ENCODE measurements at regions not wholly inside any gene's neighbourhood (a gene's known extent, or its start where the extent isn't known, plus 50 kb on each side); places are given as distances from the start of the nearest gene placed in this dataset.

- FAIRE-seq: no peak
- 79 to 97% (median 93%) methylated on average over 7 of the region's 7 CpGs for WGBS, 3 donors
These were observed 98.0 kb upstream of the NR3C1 start for GRCh38 chr5:143501310-143502044.

GRCh38 chr5:143499480-143500114 lies 96.1 kb upstream of the NR3C1 start:
- Histone ChIP-seq H3K4me1 (ENCODE audit: control insufficient read depth in 3 of 3, insufficient read depth in 2 of 3, low read depth in 1 of 3, low read length in 2 of 3) (peaks cover 0 to 5% (median 0%) of the 10 kb centered on the region in 3 donors), H3K27ac (ENCODE audit: low read depth in 1 of 3, low read length in 2 of 3) (no peak overlapping the region), H3K4me3 (ENCODE audit: low read depth in 1 of 3, low read length in 3 of 3) (no peak overlapping the region), H3K9me3 (ENCODE audit: control insufficient read depth in 2 of 2, insufficient read depth in 1 of 2, low read depth in 1 of 2, low read length in 1 of 2) (no peaks in the 10 kb centered on the region), H3K36me3 (ENCODE audit: control insufficient read depth in 3 of 3, insufficient read depth in 2 of 3, low read depth in 1 of 3, low read length in 3 of 3) (no peaks in the 10 kb centered on the region), H3K27me3 (ENCODE audit: control insufficient read depth in 3 of 3, insufficient read depth in 3 of 3, low read length in 3 of 3) (no peaks in the 10 kb centered on the region)
- FAIRE-seq (no peak), DNase-seq (no peak)
- WGBS, 3 donors: 81 to 84% (median 82%) methylated on average over 2 of the region's 2 CpGs

More at GRCh38 chr5:143501310-143502044, 98.0 kb upstream of the NR3C1 start:
- Histone ChIP-seq H3K27me3 (ENCODE audit: control insufficient read depth in 3 of 3, insufficient read depth in 3 of 3, low read length in 3 of 3) (no peaks in the 10 kb centered on the region), H3K27ac (ENCODE audit: low read depth in 1 of 3, low read length in 2 of 3) (no peak overlapping the region), H3K36me3 (ENCODE audit: control insufficient read depth in 3 of 3, insufficient read depth in 2 of 3, low read depth in 1 of 3, low read length in 3 of 3) (no peaks in the 10 kb centered on the region), H3K4me1 (ENCODE audit: control insufficient read depth in 3 of 3, insufficient read depth in 2 of 3, low read depth in 1 of 3, low read length in 2 of 3) (peaks cover 0 to 7% (median 0%) of the 10 kb centered on the region in 3 donors), H3K9me3 (ENCODE audit: control insufficient read depth in 2 of 2, insufficient read depth in 1 of 2, low read depth in 1 of 2, low read length in 1 of 2) (peaks cover 0 to 4% of the 10 kb centered on the region in 2 donors), H3K4me3 (ENCODE audit: low read depth in 1 of 3, low read length in 3 of 3) (no peak overlapping the region)
- no peak for DNase-seq

- no peaks in the 10 kb centered on the region for H3K9me3 ChIP-seq (ENCODE audit: control insufficient read depth in 2 of 2, insufficient read depth in 1 of 2, low read depth in 1 of 2, low read length in 1 of 2)
- DNase-seq (no peak), FAIRE-seq (no peak)
- H3K27ac ChIP-seq (ENCODE audit: low read depth in 1 of 3, low read length in 2 of 3): no peak overlapping the region
- H3K36me3 ChIP-seq (ENCODE audit: control insufficient read depth in 3 of 3, insufficient read depth in 2 of 3, low read depth in 1 of 3, low read length in 3 of 3): no peaks in the 10 kb centered on the region
- H3K4me1 ChIP-seq (ENCODE audit: control insufficient read depth in 3 of 3, insufficient read depth in 2 of 3, low read depth in 1 of 3, low read length in 2 of 3): peaks cover 0 to 8% (median 0%) of the 10 kb centered on the region in 3 donors
- no peak overlapping the region for H3K4me3 ChIP-seq (ENCODE audit: low read depth in 1 of 3, low read length in 3 of 3)
- H3K27me3 ChIP-seq (ENCODE audit: control insufficient read depth in 3 of 3, insufficient read depth in 3 of 3, low read length in 3 of 3): no peaks in the 10 kb centered on the region
These were observed 95.3 kb upstream of the NR3C1 start for GRCh38 chr5:143498821-143499220.

GRCh38 chr5:143497749-143498148 lies 94.3 kb upstream of the NR3C1 start:
- H3K9me3 ChIP-seq (ENCODE audit: control insufficient read depth in 2 of 2, insufficient read depth in 1 of 2, low read depth in 1 of 2, low read length in 1 of 2): no peaks in the 10 kb centered on the region
- DNase-seq: no peak
- H3K36me3 ChIP-seq (ENCODE audit: control insufficient read depth in 3 of 3, insufficient read depth in 2 of 3, low read depth in 1 of 3, low read length in 3 of 3): no peaks in the 10 kb centered on the region
- H3K27me3 ChIP-seq (ENCODE audit: control insufficient read depth in 3 of 3, insufficient read depth in 3 of 3, low read length in 3 of 3): no peaks in the 10 kb centered on the region
- peaks cover 0 to 8% (median 0%) of the 10 kb centered on the region in 3 donors for H3K4me1 ChIP-seq (ENCODE audit: control insufficient read depth in 3 of 3, insufficient read depth in 2 of 3, low read depth in 1 of 3, low read length in 2 of 3)
- no peak for FAIRE-seq
- no peak overlapping the region for H3K4me3 ChIP-seq (ENCODE audit: low read depth in 1 of 3, low read length in 3 of 3)
- H3K27ac ChIP-seq (ENCODE audit: low read depth in 1 of 3, low read length in 2 of 3): no peak overlapping the region

- 88 to 97% (median 97%) methylated on average over 2 of the region's 2 CpGs for WGBS, 3 donors
- no peak for FAIRE-seq
These were observed 93.5 kb upstream of the NR3C1 start for GRCh38 chr5:143496943-143497342.

GRCh38 chr5:143495821-143496275 lies 92.4 kb upstream of the NR3C1 start:
- 32 to 39% (median 39%) methylated on average over 2 of the region's 2 CpGs for whole genome bisulfite sequencing, 3 donors
- no peaks in the 10 kb centered on the region for H3K9me3 ChIP-seq (ENCODE audit: control insufficient read depth in 2 of 2, insufficient read depth in 1 of 2, low read depth in 1 of 2, low read length in 1 of 2)
- H3K4me1 ChIP-seq (ENCODE audit: control insufficient read depth in 3 of 3, insufficient read depth in 2 of 3, low read depth in 1 of 3, low read length in 2 of 3): peaks cover 0 to 12% (median 0%) of the 10 kb centered on the region in 3 donors
- no peak for DNase-seq
- H3K4me3 ChIP-seq (ENCODE audit: low read depth in 1 of 3, low read length in 3 of 3): no peak overlapping the region
- no peaks in the 10 kb centered on the region for H3K36me3 ChIP-seq (ENCODE audit: control insufficient read depth in 3 of 3, insufficient read depth in 2 of 3, low read depth in 1 of 3, low read length in 3 of 3)
- H3K27ac ChIP-seq (ENCODE audit: low read depth in 1 of 3, low read length in 2 of 3): no peak overlapping the region
- H3K27me3 ChIP-seq (ENCODE audit: control insufficient read depth in 3 of 3, insufficient read depth in 3 of 3, low read length in 3 of 3): no peaks in the 10 kb centered on the region
- no peak for FAIRE-seq

More at GRCh38 chr5:143496943-143497342, 93.5 kb upstream of the NR3C1 start:
- no peak for DNase-seq
- no peak overlapping the region for H3K27ac ChIP-seq (ENCODE audit: low read depth in 1 of 3, low read length in 2 of 3)
- H3K4me1 ChIP-seq (ENCODE audit: control insufficient read depth in 3 of 3, insufficient read depth in 2 of 3, low read depth in 1 of 3, low read length in 2 of 3): peaks cover 0 to 8% (median 0%) of the 10 kb centered on the region in 3 donors
- H3K4me3 ChIP-seq (ENCODE audit: low read depth in 1 of 3, low read length in 3 of 3): no peak overlapping the region
- no peaks in the 10 kb centered on the region for H3K27me3 ChIP-seq (ENCODE audit: control insufficient read depth in 3 of 3, insufficient read depth in 3 of 3, low read length in 3 of 3)
- no peaks in the 10 kb centered on the region for H3K36me3 ChIP-seq (ENCODE audit: control insufficient read depth in 3 of 3, insufficient read depth in 2 of 3, low read depth in 1 of 3, low read length in 3 of 3)
- H3K9me3 ChIP-seq (ENCODE audit: control insufficient read depth in 2 of 2, insufficient read depth in 1 of 2, low read depth in 1 of 2, low read length in 1 of 2): no peaks in the 10 kb centered on the region

GRCh38 chr5:143495110-143495509 lies 91.6 kb upstream of the NR3C1 start:
- Histone ChIP-seq H3K27me3 (ENCODE audit: control insufficient read depth in 3 of 3, insufficient read depth in 3 of 3, low read length in 3 of 3) (no peaks in the 10 kb centered on the region), H3K27ac (ENCODE audit: low read depth in 1 of 3, low read length in 2 of 3) (no peak overlapping the region), H3K4me3 (ENCODE audit: low read depth in 1 of 3, low read length in 3 of 3) (no peak overlapping the region), H3K4me1 (ENCODE audit: control insufficient read depth in 3 of 3, insufficient read depth in 2 of 3, low read depth in 1 of 3, low read length in 2 of 3) (peaks cover 0 to 12% (median 0%) of the 10 kb centered on the region in 3 donors), H3K9me3 (ENCODE audit: control insufficient read depth in 2 of 2, insufficient read depth in 1 of 2, low read depth in 1 of 2, low read length in 1 of 2) (no peaks in the 10 kb centered on the region), H3K36me3 (ENCODE audit: control insufficient read depth in 3 of 3, insufficient read depth in 2 of 3, low read depth in 1 of 3, low read length in 3 of 3) (no peaks in the 10 kb centered on the region)
- FAIRE-seq: no peak
- DNase-seq: peak; percentile 17 to 37
- WGBS, 3 donors: 83 to 88% (median 83%) methylated on average over 2 of the region's 2 CpGs

GRCh38 chr5:143494595-143494994 lies 91.1 kb upstream of the NR3C1 start:
- Histone ChIP-seq H3K4me1 (ENCODE audit: control insufficient read depth in 3 of 3, insufficient read depth in 2 of 3, low read depth in 1 of 3, low read length in 2 of 3) (peaks cover 0 to 12% (median 0%) of the 10 kb centered on the region in 3 donors), H3K4me3 (ENCODE audit: low read depth in 1 of 3, low read length in 3 of 3) (no peak overlapping the region), H3K9me3 (ENCODE audit: control insufficient read depth in 2 of 2, insufficient read depth in 1 of 2, low read depth in 1 of 2, low read length in 1 of 2) (no peaks in the 10 kb centered on the region), H3K27me3 (ENCODE audit: control insufficient read depth in 3 of 3, insufficient read depth in 3 of 3, low read length in 3 of 3) (no peaks in the 10 kb centered on the region), H3K36me3 (ENCODE audit: control insufficient read depth in 3 of 3, insufficient read depth in 2 of 3, low read depth in 1 of 3, low read length in 3 of 3) (no peaks in the 10 kb centered on the region), H3K27ac (ENCODE audit: low read depth in 1 of 3, low read length in 2 of 3) (no peak overlapping the region)
- 71 to 93% (median 73%) methylated on average over 1 of the region's 1 CpG for WGBS, 3 donors
- no peak for FAIRE-seq
- DNase-seq: no peak

All from small intestine (tissue), 7 donors.